HEK293 (cell line): ENCODE measurements at regions not wholly inside any gene's neighbourhood (a gene's known extent, or its start where the extent isn't known, plus 50 kb on each side); places are given as distances from the start of the nearest gene placed in this dataset.

Source experiments
- CTCF ChIA-PET: fragments of 350-600 bp; formaldehyde crosslinking; extraction: SDS; loops from one replicate; lab custom pipeline; 2021; ENCODE audit warnings: antibody characterized with exemption; lab: Yijun Ruan, JAX
- POLR2A ChIA-PET: fragments of 300-600 bp; formaldehyde crosslinking; extraction: SDS; loops from one replicate; lab custom pipeline; 2020; ENCODE audit warnings: antibody characterized with exemption, inconsistent platforms; lab: Yijun Ruan, JAX
- H3K27ac ChIP-seq: fragments of 200-500 bp; sonication (Bioruptor generic); 2 replicates; pipeline ENCODE4 v1.5.1; 2014; ENCODE audit warnings: low read depth, low read length, control low read depth, inconsistent platforms; ENCODE audit errors: extremely low read depth
- H3K36me3 ChIP-seq, 2 experiments: fragments of 200-500 bp in 1 of 2; sonication (Bioruptor generic) in 1 of 2; 1 replicate in 1 of 2; 2 replicates in 1 of 2; pipeline ENCODE4 v1.5.1; 2014 to 2017; ENCODE audit warnings: inconsistent platforms in 2 of 2, low read length in 2 of 2; ENCODE audit not compliant: control insufficient read depth in 2 of 2, insufficient read depth in 1 of 2
- H3K4me1 ChIP-seq: fragments of 200-500 bp; sonication (Bioruptor generic); 2 replicates; pipeline ENCODE4 v1.5.1; 2014; ENCODE audit warnings: mild to moderate bottlenecking, low read length, inconsistent platforms; ENCODE audit not compliant: control insufficient read depth, insufficient read depth
- H3K4me3 ChIP-seq: 2 replicates; pipeline ENCODE4 v1.5.1; 2011; ENCODE audit warnings: low read depth, mild to moderate bottlenecking, control low read depth, low read length, moderate library complexity
- H3K9me3 ChIP-seq: fragments of 200-500 bp; sonication (Bioruptor generic); 2 replicates; pipeline ENCODE4 v1.5.1; 2014; ENCODE audit warnings: low read depth, low read length, inconsistent platforms; ENCODE audit not compliant: control insufficient read depth, insufficient read depth
- GLIS1 ChIP-seq: fragments of 450-650 bp; formaldehyde crosslinking; IDR thresholded peaks from 2 replicates; pipeline ENCODE4 v1.5.1; 2016; ENCODE audit warnings: missing biosample characterization, missing genetic modification characterization
- HOXA7 ChIP-seq: sonication (generic); formaldehyde crosslinking; IDR thresholded peaks from 2 replicates; pipeline ENCODE4 v1.8.1; 2022; ENCODE audit warnings: missing genetic modification reagents, borderline replicate concordance
- OSR2 ChIP-seq: fragments of 450-650 bp; formaldehyde crosslinking; IDR thresholded peaks from 2 replicates; pipeline ENCODE4 v1.5.1; 2016; ENCODE audit warnings: missing biosample characterization, missing genetic modification characterization
- PRDM1 ChIP-seq: fragments of 450-650 bp; formaldehyde crosslinking; IDR thresholded peaks from 2 replicates; pipeline ENCODE4; 2016; ENCODE audit warnings: missing biosample characterization, missing genetic modification characterization
- SETDB1 ChIP-seq: IDR thresholded peaks from one replicate; pipeline ENCODE4 v1.6.1; 2017; ENCODE audit warnings: mild to moderate bottlenecking, low read length, moderate library complexity, mixed read lengths; ENCODE audit not compliant: insufficient read length
- SP2 ChIP-seq: fragments of 450-650 bp; formaldehyde crosslinking; IDR thresholded peaks from 2 replicates; pipeline ENCODE4 v1.5.1; 2016; ENCODE audit warnings: missing biosample characterization, missing genetic modification characterization
- ZNF112 ChIP-seq: fragments of 450-650 bp; formaldehyde crosslinking; IDR thresholded peaks from 2 replicates; pipeline ENCODE4 v1.5.0; 2017; ENCODE audit warnings: missing biosample characterization, missing genetic modification characterization
- ZNF114 ChIP-seq: fragments of 450-650 bp; formaldehyde crosslinking; IDR thresholded peaks from 2 replicates; pipeline ENCODE4 v1.5.0; 2017; ENCODE audit warnings: missing biosample characterization, missing genetic modification characterization
- ZNF16 ChIP-seq: fragments of 450-650 bp; formaldehyde crosslinking; IDR thresholded peaks from 2 replicates; pipeline ENCODE4 v1.5.1; 2016; ENCODE audit warnings: low read depth, missing biosample characterization, missing genetic modification characterization
- ZNF18 ChIP-seq: fragments of 450-650 bp; formaldehyde crosslinking; IDR thresholded peaks from 2 replicates; pipeline ENCODE4 v1.5.1; 2016; ENCODE audit warnings: missing biosample characterization, missing genetic modification characterization
- ZNF214 ChIP-seq: fragments of 450-650 bp; formaldehyde crosslinking; IDR thresholded peaks from 2 replicates; pipeline ENCODE4 v1.5.1; 2017; ENCODE audit warnings: missing biosample characterization, mild to moderate bottlenecking, missing genetic modification characterization, borderline replicate concordance
- ZNF239 ChIP-seq: fragments of 450-650 bp; formaldehyde crosslinking; IDR thresholded peaks from 2 replicates; pipeline ENCODE4 v1.5.1; 2016; ENCODE audit warnings: missing biosample characterization, missing genetic modification characterization
- ZNF248 ChIP-seq: fragments of 450-650 bp; formaldehyde crosslinking; IDR thresholded peaks from 2 replicates; pipeline ENCODE4 v1.5.1; 2017; ENCODE audit warnings: missing biosample characterization, missing genetic modification characterization
- ZNF26 ChIP-seq: fragments of 450-650 bp; formaldehyde crosslinking; IDR thresholded peaks from 2 replicates; pipeline ENCODE4 v1.5.1; 2016; ENCODE audit warnings: missing biosample characterization, missing genetic modification characterization
- ZNF341 ChIP-seq: fragments of 450-650 bp; formaldehyde crosslinking; IDR thresholded peaks from 2 replicates; pipeline ENCODE4; 2016; ENCODE audit warnings: low read depth, missing biosample characterization, missing genetic modification characterization
- ZNF423 ChIP-seq: fragments of 450-650 bp; formaldehyde crosslinking; IDR thresholded peaks from 2 replicates; pipeline ENCODE4 v1.5.1; 2016; ENCODE audit warnings: missing biosample characterization, missing genetic modification characterization
- ZNF449 ChIP-seq: fragments of 450-650 bp; formaldehyde crosslinking; IDR thresholded peaks from 2 replicates; pipeline ENCODE4 v1.5.1; 2017; ENCODE audit warnings: missing biosample characterization, mild to moderate bottlenecking, missing genetic modification characterization, moderate library complexity
- ZNF555 ChIP-seq: fragments of 450-650 bp; formaldehyde crosslinking; conservative IDR thresholded peaks from 2 replicates; pipeline ENCODE4 v1.5.1; 2017; ENCODE audit warnings: missing biosample characterization, mild to moderate bottlenecking, missing genetic modification characterization, inconsistent platforms
- ZNF558 ChIP-seq: fragments of 450-650 bp; formaldehyde crosslinking; IDR thresholded peaks from 2 replicates; pipeline ENCODE4 v1.5.1; 2016; ENCODE audit warnings: missing biosample characterization, missing genetic modification characterization
- ZNF561 ChIP-seq: fragments of 450-650 bp; IDR thresholded peaks from 2 replicates; pipeline ENCODE4 v1.5.1; 2018; ENCODE audit warnings: missing biosample characterization, missing genetic modification characterization, borderline replicate concordance
- ZNF571 ChIP-seq: fragments of 450-650 bp; formaldehyde crosslinking; IDR thresholded peaks from 2 replicates; pipeline ENCODE4 v1.5.0; 2017; ENCODE audit warnings: missing biosample characterization, missing genetic modification characterization
- ZNF610 ChIP-seq: fragments of 450-650 bp; formaldehyde crosslinking; IDR thresholded peaks from 2 replicates; pipeline ENCODE4 v1.5.1; 2016; ENCODE audit warnings: missing biosample characterization, missing genetic modification characterization, borderline replicate concordance
- ZNF645 ChIP-seq: fragments of 450-650 bp; formaldehyde crosslinking; IDR thresholded peaks from 2 replicates; pipeline ENCODE4; 2016; ENCODE audit warnings: missing biosample characterization, missing genetic modification characterization
- ZNF660 ChIP-seq: fragments of 450-650 bp; IDR thresholded peaks from 2 replicates; pipeline ENCODE4 v1.5.1; 2018; ENCODE audit warnings: missing biosample characterization, mild to moderate bottlenecking, missing genetic modification characterization
- ZNF692 ChIP-seq: fragments of 450-650 bp; formaldehyde crosslinking; IDR thresholded peaks from 2 replicates; pipeline ENCODE4 v1.5.1; 2016; ENCODE audit warnings: missing biosample characterization, missing genetic modification characterization

- TF ChIP-seq ZNF18, result no peak
- no peak for TF ChIP-seq ZNF660
- TF ChIP-seq PRDM1, result no peak
- TF ChIP-seq ZNF692 (tag by site-specific recombination), result no peak
- no peak for TF ChIP-seq ZNF571
- TF ChIP-seq ZNF112 (tag by site-specific recombination), result no peak
- TF ChIP-seq SP2 (tag by site-specific recombination), result no peak
- no peak for TF ChIP-seq ZNF214 (tag by site-specific recombination)
- TF ChIP-seq, all 188 proteins: peak for 0
Measured at GRCh38 chr14:53316504-53316903, 163.4 kb upstream of the DDHD1 start (continued).

- TF ChIP-seq ZNF341 (tag by site-specific recombination), result no peak
- no peak for TF ChIP-seq ZNF248 (tag by site-specific recombination)
- TF ChIP-seq GLIS1 (tag by site-specific recombination), result no peak
- no peak for TF ChIP-seq ZNF16 (tag by site-specific recombination)
- TF ChIP-seq ZNF423, result no peak
- TF ChIP-seq ZNF610, result no peak
- no peak for TF ChIP-seq ZNF558 (tag by site-specific recombination)
- no peak for TF ChIP-seq ZNF561 (tag by site-specific recombination)
- TF ChIP-seq OSR2, result no peak
- TF ChIP-seq ZNF114 (tag by site-specific recombination), result no peak
- TF ChIP-seq ZNF239, result no peak
- TF ChIP-seq ZNF26 (tag by site-specific recombination), result no peak
- TF ChIP-seq ZNF449, result no peak
- no peak for TF ChIP-seq ZNF645 (tag by site-specific recombination)
- TF ChIP-seq ZNF555, result no peak
- no peak for TF ChIP-seq SETDB1
- TF ChIP-seq HOXA7 (CRISPR knock-in tag), result no peak
- CTCF ChIA-PET, result interaction anchor here (0.6 to 1.6 kb wide), 3 partner anchors 14 to 1048 kb away, joined by 4 to 5 read pairs (median 4); no protein-coding TSS in a partner anchor
Measured at GRCh38 chr14:53310412-53310811, 157.3 kb upstream of the DDHD1 start.

More at GRCh38 chr14:53310412-53310811, 157.3 kb upstream of the DDHD1 start:
- H3K27ac ChIP-seq, result no peak overlapping the region
- POLR2A ChIA-PET, result no interaction called here
- no peaks in the 10 kb centered on the region for H3K4me1 ChIP-seq
- no peaks in the 10 kb centered on the region for H3K9me3 ChIP-seq
- H3K36me3 ChIP-seq, result no peaks in the 10 kb centered on the region
- H3K4me3 ChIP-seq, result no peak overlapping the region
